Activated T-cell treated with anti-CD3 and anti-CD28 coated beads for 24 hours (primary cell): ENCODE measurements at regions not wholly inside any gene's neighbourhood (a gene's known extent, or its start where the extent isn't known, plus 50 kb on each side); places are given as distances from the start of the nearest gene placed in this dataset.

ENCODE experiments used
- DNase-seq: peaks from one replicate; pipeline ENCODE4 v3.0.0-alpha.2; 2020; ENCODE audit warnings: low read depth

GRCh38 chr1:22286491-22286890 is 143.6 kb upstream of the WNT4 start:
- no peak for DNase-seq

- DNase-seq = no peak
Measured at GRCh38 chr1:22287273-22287672, 144.4 kb upstream of the WNT4 start.

GRCh38 chr1:22287946-22288520 is 145.1 kb upstream of the WNT4 start:
- DNase-seq = no peak

GRCh38 chr1:22288593-22289241 is 145.8 kb upstream of the WNT4 start:
- DNase-seq = no peak

- DNase-seq = no peak
Measured at GRCh38 chr1:22289307-22289995, 146.6 kb upstream of the WNT4 start.

- DNase-seq = no peak
Measured at GRCh38 chr1:22290157-22290556, 147.3 kb upstream of the WNT4 start.

GRCh38 chr1:22290611-22291010 is 147.7 kb upstream of the WNT4 start:
- DNase-seq = no peak

- DNase-seq = no peak
Measured at GRCh38 chr1:22291057-22291456, 148.2 kb upstream of the WNT4 start.

- no peak for DNase-seq
Measured at GRCh38 chr1:22291494-22291893, 148.6 kb upstream of the WNT4 start.

GRCh38 chr1:22292011-22292788 is 149.3 kb upstream of the WNT4 start:
- DNase-seq = no peak

- no peak for DNase-seq
Measured at GRCh38 chr1:22295396-22295795, 152.5 kb upstream of the WNT4 start.

GRCh38 chr1:22295856-22296255 is 153.0 kb upstream of the WNT4 start:
- no peak for DNase-seq

- no peak for DNase-seq
Measured at GRCh38 chr1:22296701-22297591, 154.0 kb upstream of the WNT4 start.

GRCh38 chr1:22297999-22298398 is 153.7 kb upstream of the ZBTB40 start:
- DNase-seq = no peak

- no peak for DNase-seq
Measured at GRCh38 chr1:22303816-22304215, 147.8 kb upstream of the ZBTB40 start.

- no peak for DNase-seq
Measured at GRCh38 chr1:22309572-22309971, 142.1 kb upstream of the ZBTB40 start.

GRCh38 chr1:22311461-22311860 is 140.2 kb upstream of the ZBTB40 start:
- no peak for DNase-seq

GRCh38 chr1:22313321-22313720 is 138.3 kb upstream of the ZBTB40 start:
- DNase-seq = no peak

GRCh38 chr1:22314706-22315105 is 136.9 kb upstream of the ZBTB40 start:
- DNase-seq = no peak

GRCh38 chr1:22315315-22316078 is 136.2 kb upstream of the ZBTB40 start:
- DNase-seq = no peak
